Liver (tissue), 3 donors: ENCODE measurements at regions not wholly inside any gene's neighbourhood (a gene's known extent, or its start where the extent isn't known, plus 50 kb on each side); places are given as distances from the start of the nearest gene placed in this dataset.
A peak's percentile ranks its signal among the peaks of the same experiment; 100 is the strongest.

Experiments used
- CTCF ChIP-seq: fragments of 150-350 bp; IDR thresholded peaks from 2 replicates; pipeline ENCODE4 v1.5.1; 2017; ENCODE audit warnings: improper control_type of control experiment, low read depth, low read length; ENCODE audit not compliant: missing input control
- FOXA1 ChIP-seq: IDR thresholded peaks from 2 replicates; pipeline ENCODE4 v1.6.1; 2016; ENCODE audit warnings: antibody characterized with exemption
- HNF4G ChIP-seq: IDR thresholded peaks from 2 replicates; pipeline ENCODE4 v1.6.1; 2016; ENCODE audit warnings: antibody characterized with exemption
- MAX ChIP-seq: IDR thresholded peaks from 2 replicates; pipeline ENCODE4 v1.6.1; 2016; ENCODE audit warnings: antibody characterized with exemption
- RAD21 ChIP-seq, 2 donors: IDR thresholded peaks; 2 replicates each; pipeline ENCODE4 v1.6.1; 2016; ENCODE audit warnings: antibody characterized with exemption in 2 of 2, mild to moderate bottlenecking in 2 of 2
- REST ChIP-seq: IDR thresholded peaks from 2 replicates; pipeline ENCODE4 v1.6.1; 2016; ENCODE audit warnings: antibody characterized with exemption, mild to moderate bottlenecking
- SP1 ChIP-seq: IDR thresholded peaks from 2 replicates; pipeline ENCODE4 v1.6.1; 2018; ENCODE audit warnings: antibody characterized with exemption, mild to moderate bottlenecking
- ZBTB33 ChIP-seq: IDR thresholded peaks from 2 replicates; pipeline ENCODE4 v1.6.1; 2016; ENCODE audit warnings: antibody characterized with exemption
- TF ChIP-seq, protein P1 (sequence below): IDR thresholded peaks from 2 replicates; pipeline ENCODE4 v1.6.1; 2016; ENCODE audit warnings: antibody characterized with exemption
- donor health status: healthy.
- donor health status: healthy.

GRCh38 chr6:111985202-111985731 is 68.6 kb upstream of the CCN6 start:
- TF ChIP-seq CTCF (no peak), FOXA1 (no peak), ZBTB33 (no peak), MAX (no peak), RAD21 (IDR thresholded peaks at IDR 0.05) (no peak), SP1 (peak; percentile 22), REST (no peak), HNF4G (no peak)
- TF ChIP-seq, protein P1, sequence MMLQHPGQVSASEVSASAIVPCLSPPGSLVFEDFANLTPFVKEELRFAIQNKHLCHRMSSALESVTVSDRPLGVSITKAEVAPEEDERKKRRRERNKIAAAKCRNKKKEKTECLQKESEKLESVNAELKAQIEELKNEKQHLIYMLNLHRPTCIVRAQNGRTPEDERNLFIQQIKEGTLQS: no peak
